ENCODE measurements at regions not wholly inside any gene's neighbourhood (a gene's known extent, or its start where the extent isn't known, plus 50 kb on each side); places are given as distances from the start of the nearest gene placed in this dataset.

DNA sequence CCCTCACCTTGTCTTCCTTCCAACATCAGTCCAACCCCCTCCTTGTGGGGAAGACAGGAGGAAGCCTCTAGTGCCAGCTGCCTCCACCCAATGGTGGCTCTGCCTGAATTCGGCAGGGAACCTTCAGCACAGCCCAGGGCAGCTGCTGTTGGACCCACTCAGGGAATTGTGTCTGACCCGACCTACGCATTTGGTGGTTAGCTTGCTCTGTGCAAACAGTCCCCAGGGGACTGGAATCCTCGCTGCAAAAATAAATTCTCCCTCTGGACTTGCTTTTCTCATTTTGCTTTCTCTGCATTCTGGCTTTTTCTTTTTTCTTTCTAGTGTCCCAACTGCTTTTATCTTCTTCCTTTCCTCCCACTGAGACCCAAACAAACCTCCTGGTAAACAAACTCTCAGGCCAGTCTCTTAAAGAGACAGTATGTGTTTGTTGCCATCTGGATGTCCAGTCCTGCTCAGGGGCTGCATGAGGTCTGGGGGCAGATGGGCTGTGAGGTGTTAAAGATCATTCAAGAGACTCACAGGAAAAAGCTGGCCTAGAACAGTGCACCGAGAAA is 137.7 kb upstream of the HAAO start:
- Histone ChIP-seq H3K27ac (peak overlapping the region; percentile 89 to 97), H3K4me3 (no peak overlapping the region)
- no peak for DNase-seq (ENCODE audit: low spot score)
- TF ChIP-seq, protein P1, sequence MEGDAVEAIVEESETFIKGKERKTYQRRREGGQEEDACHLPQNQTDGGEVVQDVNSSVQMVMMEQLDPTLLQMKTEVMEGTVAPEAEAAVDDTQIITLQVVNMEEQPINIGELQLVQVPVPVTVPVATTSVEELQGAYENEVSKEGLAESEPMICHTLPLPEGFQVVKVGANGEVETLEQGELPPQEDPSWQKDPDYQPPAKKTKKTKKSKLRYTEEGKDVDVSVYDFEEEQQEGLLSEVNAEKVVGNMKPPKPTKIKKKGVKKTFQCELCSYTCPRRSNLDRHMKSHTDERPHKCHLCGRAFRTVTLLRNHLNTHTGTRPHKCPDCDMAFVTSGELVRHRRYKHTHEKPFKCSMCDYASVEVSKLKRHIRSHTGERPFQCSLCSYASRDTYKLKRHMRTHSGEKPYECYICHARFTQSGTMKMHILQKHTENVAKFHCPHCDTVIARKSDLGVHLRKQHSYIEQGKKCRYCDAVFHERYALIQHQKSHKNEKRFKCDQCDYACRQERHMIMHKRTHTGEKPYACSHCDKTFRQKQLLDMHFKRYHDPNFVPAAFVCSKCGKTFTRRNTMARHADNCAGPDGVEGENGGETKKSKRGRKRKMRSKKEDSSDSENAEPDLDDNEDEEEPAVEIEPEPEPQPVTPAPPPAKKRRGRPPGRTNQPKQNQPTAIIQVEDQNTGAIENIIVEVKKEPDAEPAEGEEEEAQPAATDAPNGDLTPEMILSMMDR (IDR thresholded peaks at IDR 0.05): no peak

- Histone ChIP-seq H3K4me3 (no peak overlapping the region), H3K27ac (peak overlapping the region; percentile 89 to 97)
- no peak for DNase-seq (ENCODE audit: low spot score)
- TF ChIP-seq, protein P1 (IDR thresholded peaks at IDR 0.05): no peak
Measured at GRCh38 chr2:42929546-42930024, 137.2 kb upstream of the HAAO start.

GRCh38 chr2:42928692-42929545 is 136.5 kb upstream of the HAAO start:
- no peak for DNase-seq (ENCODE audit: low spot score)
- TF ChIP-seq, protein P1 (IDR thresholded peaks at IDR 0.05): no peak
- Histone ChIP-seq H3K27ac (peak overlapping the region; percentile 89 to 97), H3K4me3 (no peak overlapping the region)

DNA sequence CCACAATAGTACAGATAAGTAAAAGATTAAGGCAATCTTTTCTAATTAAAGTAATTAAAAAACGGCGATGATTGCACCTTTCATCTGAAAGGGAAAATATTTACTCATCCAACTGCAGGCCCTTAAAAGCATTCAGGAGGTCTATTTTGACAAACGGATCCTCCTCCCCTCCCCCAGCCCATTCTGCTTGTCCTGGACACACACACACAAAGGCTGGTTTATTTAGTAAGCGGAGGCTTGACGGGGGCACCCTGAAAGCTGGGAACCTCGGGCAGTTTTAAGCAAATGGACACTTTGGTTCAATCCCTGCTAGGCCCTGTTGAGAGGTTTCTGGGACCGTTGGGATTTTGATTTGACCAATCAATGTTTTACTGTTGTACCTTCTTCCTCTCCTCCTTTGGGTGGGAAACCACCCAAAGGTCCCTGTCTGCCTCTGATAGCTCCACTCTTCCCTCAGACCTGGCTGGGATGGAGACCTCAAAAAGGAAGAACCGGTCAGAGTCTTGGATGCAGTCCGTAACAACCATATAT is 135.8 kb upstream of the HAAO start:
- TF ChIP-seq, protein P1 (IDR thresholded peaks at IDR 0.05): no peak
- Histone ChIP-seq H3K27ac (peak overlapping the region; percentile 89 to 97), H3K4me3 (no peak overlapping the region)
- no peak for DNase-seq (ENCODE audit: low spot score)

- Histone ChIP-seq H3K4me3 (no peak overlapping the region), H3K27ac (peak overlapping the region; percentile 89 to 97)
- DNase-seq (ENCODE audit: low spot score): no peak
- TF ChIP-seq, protein P1 (IDR thresholded peaks at IDR 0.05): no peak
Measured at GRCh38 chr2:42927334-42928160, 135.2 kb upstream of the HAAO start.

- Histone ChIP-seq H3K27ac (peak overlapping the region; percentile 89 to 97), H3K4me3 (no peak overlapping the region)
- DNase-seq (ENCODE audit: low spot score): no peak
- TF ChIP-seq, protein P1 (IDR thresholded peaks at IDR 0.05): no peak
Measured at GRCh38 chr2:42926434-42927333, 134.3 kb upstream of the HAAO start.

Measured in coronary artery (tissue), 2 donors.